Sigmoid colon (tissue), 4 donors: ENCODE measurements at regions not wholly inside any gene's neighbourhood (a gene's known extent, or its start where the extent isn't known, plus 50 kb on each side); places are given as distances from the start of the nearest gene placed in this dataset.

Experiments
- CTCF ChIP-seq, 4 experiments: fragments of 450-650 bp in 3 of 4; fragments of 200-600 bp in 1 of 4; IDR thresholded peaks; one replicate each; pipeline ENCODE4 v1.5.1; 2016 to 2019; ENCODE audit warnings: antibody characterized with exemption in 4 of 4, mild to moderate bottlenecking in 3 of 4, moderate library complexity in 2 of 4
- EP300 ChIP-seq, 4 donors: sonication (generic); formaldehyde crosslinking; IDR thresholded peaks; one replicate each; pipeline ENCODE4 v1.6.1; 2017; ENCODE audit warnings: antibody characterized with exemption in 4 of 4
- POLR2A ChIP-seq, 2 donors: fragments of 450-650 bp; IDR thresholded peaks; one replicate each; pipeline ENCODE4 v1.6.1; 2016; ENCODE audit warnings: antibody characterized with exemption in 2 of 2, mild to moderate bottlenecking in 2 of 2, moderate library complexity in 2 of 2
- POLR2AphosphoS5 ChIP-seq, 4 donors: sonication (generic); formaldehyde crosslinking; IDR thresholded peaks; one replicate each; pipeline ENCODE4 v1.6.1; 2017; ENCODE audit warnings: antibody characterized with exemption in 4 of 4

- no peak for TF ChIP-seq POLR2A (IDR thresholded peaks at IDR 0.05)
- TF ChIP-seq CTCF (IDR thresholded peaks at IDR 0.05): no peak
- TF ChIP-seq EP300 (IDR thresholded peaks at IDR 0.05): no peak
- TF ChIP-seq POLR2AphosphoS5 (IDR thresholded peaks at IDR 0.05): no peak
Observed at GRCh38 chr1:230572121-230573105, 69.9 kb upstream of the COG2 start.
